Glomerular visceral epithelial cell (primary cell): ENCODE measurements at regions not wholly inside any gene's neighbourhood (a gene's known extent, or its start where the extent isn't known, plus 50 kb on each side); places are given as distances from the start of the nearest gene placed in this dataset.

Experiments
- DNase-seq: peaks from one replicate; pipeline ENCODE4 v3.0.0-alpha.2; 2016; ENCODE audit errors: extremely low spot score

- DNase-seq = no peak
These were observed 1181.8 kb downstream of the SORCS1 start for GRCh38 chr10:105982735-105983134.

GRCh38 chr10:105981679-105982078, 1182.8 kb downstream of the SORCS1 start:
- no peak for DNase-seq

- DNase-seq = no peak
These were observed 1189.6 kb downstream of the SORCS1 start for GRCh38 chr10:105974803-105975456.

GRCh38 chr10:105973902-105974301, 1190.6 kb downstream of the SORCS1 start:
- DNase-seq = no peak

GRCh38 chr10:105973360-105973759, 1191.1 kb downstream of the SORCS1 start:
- DNase-seq = no peak

- no peak for DNase-seq
These were observed 1193.0 kb downstream of the SORCS1 start for GRCh38 chr10:105971460-105971859.

GRCh38 chr10:105969884-105970377, 1194.6 kb downstream of the SORCS1 start:
- no peak for DNase-seq

GRCh38 chr10:105968666-105969065, 1195.8 kb downstream of the SORCS1 start:
- DNase-seq = no peak

GRCh38 chr10:105967256-105967655, 1197.2 kb downstream of the SORCS1 start:
- DNase-seq = no peak

- no peak for DNase-seq
These were observed 1199.4 kb downstream of the SORCS1 start for GRCh38 chr10:105965141-105965540.

GRCh38 chr10:105964009-105964408, 1200.5 kb downstream of the SORCS1 start:
- DNase-seq = no peak

- no peak for DNase-seq
These were observed 1201.1 kb downstream of the SORCS1 start for GRCh38 chr10:105963334-105963884.

- no peak for DNase-seq
These were observed 1208.0 kb downstream of the SORCS1 start for GRCh38 chr10:105956550-105956949.

GRCh38 chr10:105953861-105954260, 1210.6 kb downstream of the SORCS1 start:
- no peak for DNase-seq

- DNase-seq = no peak
These were observed 1211.5 kb downstream of the SORCS1 start for GRCh38 chr10:105953056-105953455.

- no peak for DNase-seq
These were observed 1212.4 kb downstream of the SORCS1 start for GRCh38 chr10:105952153-105952552.

GRCh38 chr10:105950410-105950809, 1214.1 kb downstream of the SORCS1 start:
- peak; percentile 1 for DNase-seq

GRCh38 chr10:105949721-105950120, 1214.8 kb downstream of the SORCS1 start:
- DNase-seq = no peak

- DNase-seq = no peak
These were observed 1239.3 kb downstream of the SORCS1 start for GRCh38 chr10:105925045-105925785.

GRCh38 chr10:105921348-105921747, 1243.2 kb downstream of the SORCS1 start:
- DNase-seq = no peak

- DNase-seq = no peak
These were observed 1250.1 kb downstream of the SORCS1 start for GRCh38 chr10:105914432-105914831.

- no peak for DNase-seq
These were observed 1255.8 kb downstream of the SORCS1 start for GRCh38 chr10:105908701-105909100.

- no peak for DNase-seq
These were observed 1244.4 kb downstream of the SORCS3 start for GRCh38 chr10:105885495-105885894.
